ENCODE measurements at regions not wholly inside any gene's neighbourhood (a gene's known extent, or its start where the extent isn't known, plus 50 kb on each side); places are given as distances from the start of the nearest gene placed in this dataset.
"Not testable (repeated sequence)": the region's sequence is repeated elsewhere in the genome, so short reads cannot be mapped to it uniquely, and the experiment has no call there.

- no peak for DNase-seq (ENCODE audit: low spot score)
Measured at GRCh38 chr7:12827920-12828319, 140.5 kb downstream of the ARL4A start.

DNA sequence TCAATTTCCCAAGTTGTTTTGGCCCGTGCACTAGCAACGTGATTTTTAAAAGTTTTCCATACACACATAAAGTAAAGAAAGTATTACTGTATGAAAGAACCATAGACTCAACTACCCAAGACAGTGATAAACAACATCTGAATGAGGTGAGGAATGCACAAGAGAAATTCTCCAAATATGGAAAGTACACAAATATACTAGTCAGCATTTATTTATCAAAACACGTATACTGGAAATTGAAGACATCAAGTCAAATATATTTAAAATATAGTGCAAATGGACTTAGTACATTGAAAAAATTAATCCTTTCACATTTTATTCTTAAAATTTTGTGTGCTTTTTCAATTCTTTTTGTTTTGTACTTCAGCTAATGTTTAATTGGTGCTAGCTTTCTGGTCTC lies 143.6 kb downstream of the ARL4A start:
- no peak for DNase-seq (ENCODE audit: low spot score)

GRCh38 chr7:12833829-12834228 lies 146.4 kb downstream of the ARL4A start:
- no peak for DNase-seq (ENCODE audit: low spot score)

DNA sequence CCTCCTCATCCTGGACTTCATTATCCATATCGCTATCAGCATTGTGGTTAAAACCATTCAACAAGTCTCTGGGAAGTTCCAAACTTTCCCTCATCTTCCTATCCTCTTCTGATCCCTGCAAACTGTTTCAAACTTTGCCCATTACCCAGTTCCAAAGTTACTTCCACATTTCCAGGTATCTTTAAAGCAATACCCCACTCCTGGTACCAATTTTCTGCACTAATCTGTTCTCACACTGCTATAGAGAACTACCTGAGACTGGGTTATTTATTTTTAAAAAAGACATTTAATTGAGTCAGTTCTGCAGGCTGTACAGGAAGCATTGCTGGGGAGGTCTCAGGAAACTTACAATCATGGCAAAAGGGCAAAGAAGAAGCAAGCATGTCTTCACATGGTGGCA lies 147.3 kb downstream of the ARL4A start:
- no peak for DNase-seq (ENCODE audit: low spot score)

DNA sequence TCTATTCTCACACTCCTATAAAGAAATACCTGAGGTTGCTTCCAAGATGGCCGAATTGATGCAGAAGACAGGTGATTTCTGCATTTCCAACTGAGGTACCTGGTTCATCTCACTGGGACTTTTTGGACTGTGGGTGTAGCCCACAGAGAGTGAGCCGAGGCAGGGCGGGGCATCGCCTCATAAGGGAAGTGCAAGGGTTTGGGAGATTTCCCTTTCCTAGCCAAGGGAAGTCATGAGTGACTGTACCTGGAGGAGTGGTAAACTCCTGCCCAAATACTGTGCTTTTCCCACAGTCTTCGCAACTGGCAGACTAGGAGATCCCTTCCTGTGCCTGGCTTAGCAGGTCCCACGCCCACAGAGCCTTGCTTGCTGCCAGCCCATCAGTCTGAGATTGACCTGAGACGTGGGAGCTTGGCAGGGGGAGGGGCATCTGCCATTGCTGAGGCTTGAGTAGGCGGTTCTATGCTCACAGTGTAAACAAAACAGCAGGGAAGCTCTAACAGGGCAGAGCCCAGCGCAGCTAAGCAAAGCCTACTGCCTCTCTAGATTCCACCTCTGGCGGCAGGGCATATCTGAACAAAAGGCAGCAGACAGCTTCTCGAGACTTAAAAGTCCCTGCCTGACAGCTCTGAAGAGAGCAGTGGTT lies 152.2 kb downstream of the ARL4A start:
- no peak for DNase-seq (ENCODE audit: low spot score)

- not testable (repeated sequence) for DNase-seq (ENCODE audit: low spot score)
Measured at GRCh38 chr7:12844732-12845131, 157.3 kb downstream of the ARL4A start.

DNA sequence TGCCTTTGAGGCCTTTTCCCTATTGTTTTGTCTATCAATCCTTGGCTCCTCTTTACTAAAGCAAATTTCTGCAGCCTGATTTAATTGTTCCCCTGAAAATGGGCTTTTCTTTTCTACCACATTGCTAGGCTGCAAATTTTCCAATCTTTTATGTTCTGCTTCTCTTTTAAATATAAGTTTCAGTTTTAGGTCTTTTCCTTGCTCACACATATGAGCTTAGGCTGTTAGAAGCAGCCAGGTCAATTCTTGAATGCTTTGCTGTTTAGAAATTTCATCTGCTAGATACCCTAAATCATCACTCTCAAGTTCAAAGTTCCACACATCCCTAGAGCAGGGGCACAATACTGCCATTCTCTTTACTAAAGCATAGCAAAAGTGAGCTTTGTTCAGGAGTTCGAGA lies 159.6 kb downstream of the ARL4A start:
- no peak for DNase-seq (ENCODE audit: low spot score)

DNA sequence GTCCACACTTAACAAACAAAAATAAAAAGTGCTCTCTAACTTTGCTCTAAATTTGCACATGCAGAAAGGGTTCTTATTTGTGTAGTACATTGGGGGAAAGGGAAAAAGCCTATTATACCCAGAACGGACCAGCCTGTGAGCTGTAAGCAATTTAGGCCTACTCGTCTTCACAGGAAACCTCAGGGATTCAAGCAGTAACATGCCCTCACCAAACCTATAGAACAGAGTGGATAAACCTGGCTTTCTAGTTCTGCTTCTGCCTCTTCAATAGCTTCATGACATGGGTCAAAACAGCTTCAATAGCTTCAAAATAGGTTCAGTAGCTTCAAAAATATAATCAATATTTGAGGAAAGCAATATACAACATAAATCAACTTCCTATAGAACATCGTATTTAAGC lies 163.7 kb downstream of the ARL4A start:
- DNase-seq (ENCODE audit: low spot score), result no peak

DNA sequence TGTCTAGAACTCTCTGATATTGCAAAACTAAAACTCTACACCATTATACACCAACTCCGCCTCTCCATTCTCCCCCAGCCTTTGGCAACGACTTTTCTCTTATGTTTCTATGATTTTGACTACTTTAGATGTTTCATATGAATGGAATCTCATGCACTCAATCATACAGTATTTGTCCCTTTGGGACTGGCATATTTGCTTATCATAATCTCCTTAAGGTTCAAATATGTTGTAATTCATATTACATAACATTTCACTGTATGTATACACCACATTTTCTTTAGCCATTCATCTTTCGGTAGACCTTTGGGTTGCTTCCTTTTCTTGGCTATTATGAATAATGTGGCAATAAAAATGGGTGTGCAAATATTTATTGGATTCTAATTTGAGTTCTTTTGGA lies 164.4 kb downstream of the ARL4A start:
- DNase-seq (ENCODE audit: low spot score), result no peak

GRCh38 chr7:12855036-12855435 lies 167.6 kb downstream of the ARL4A start:
- no peak for DNase-seq (ENCODE audit: low spot score)

DNA sequence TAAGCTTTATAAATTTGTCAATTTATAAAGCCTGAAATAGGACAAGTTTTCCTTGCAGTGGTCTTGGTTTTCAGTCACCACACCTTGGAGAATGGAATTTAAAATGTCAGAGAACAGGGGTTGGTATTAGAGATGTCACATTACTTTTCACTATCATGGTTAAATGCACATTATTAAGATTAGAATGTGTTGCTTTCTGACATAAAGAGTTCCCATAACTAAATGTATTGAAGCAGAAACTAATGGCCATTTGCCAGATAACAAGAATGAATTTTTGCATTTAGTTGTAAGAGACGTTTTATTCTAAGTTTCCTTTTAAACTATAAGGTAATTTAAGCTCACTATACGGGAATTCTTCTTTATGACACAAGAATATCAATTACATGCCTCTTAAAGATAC lies 172.3 kb downstream of the ARL4A start:
- DNase-seq (ENCODE audit: low spot score), result no peak

DNA sequence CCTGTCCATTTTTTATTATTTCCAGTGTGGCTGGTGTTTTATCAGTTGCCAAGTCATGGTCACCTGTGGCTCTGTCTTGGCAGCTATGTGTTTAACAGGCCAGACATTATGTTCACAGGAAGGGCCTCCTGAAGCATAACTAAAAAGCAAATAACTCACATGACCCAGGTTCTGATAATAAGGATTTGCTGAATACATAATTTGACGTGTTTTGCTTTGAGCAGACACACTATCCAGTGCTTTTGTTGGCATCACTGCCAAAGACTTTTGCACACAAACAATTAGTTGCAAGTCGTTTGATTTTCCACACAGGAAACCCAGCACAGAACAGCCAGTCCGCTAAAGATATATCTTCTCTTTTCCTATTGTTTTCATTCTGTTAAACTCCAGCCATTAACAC lies 173.6 kb downstream of the ARL4A start:
- no peak for DNase-seq (ENCODE audit: low spot score)

GRCh38 chr7:12862146-12862545 lies 174.7 kb downstream of the ARL4A start:
- DNase-seq (ENCODE audit: low spot score), result no peak

GRCh38 chr7:12864470-12865046 lies 177.1 kb downstream of the ARL4A start:
- DNase-seq (ENCODE audit: low spot score), result no peak

DNA sequence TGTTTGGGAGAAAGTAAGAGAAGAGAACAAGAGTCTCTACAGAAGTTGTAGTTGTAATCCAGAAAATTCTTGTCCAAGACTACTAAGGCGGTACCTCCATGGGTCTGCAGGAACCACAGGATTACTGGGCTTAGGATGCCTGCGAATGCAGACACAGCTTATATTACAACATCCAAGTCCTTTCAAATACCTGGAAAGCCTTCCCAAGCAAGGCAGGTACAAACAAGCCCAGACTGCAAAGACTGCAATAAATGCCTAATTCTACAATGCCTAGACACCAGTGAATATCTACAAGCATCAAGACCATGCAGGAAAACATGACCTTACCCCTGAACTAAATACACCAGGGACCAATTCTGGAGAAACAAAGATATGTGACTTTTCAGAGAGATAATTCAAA lies 178.2 kb downstream of the ARL4A start:
- DNase-seq (ENCODE audit: low spot score), result no peak

GRCh38 chr7:12866207-12866606 lies 178.8 kb downstream of the ARL4A start:
- DNase-seq (ENCODE audit: low spot score), result no peak

- no peak for DNase-seq (ENCODE audit: low spot score)
Measured at GRCh38 chr7:12868027-12868426, 180.6 kb downstream of the ARL4A start.

- no peak for DNase-seq (ENCODE audit: low spot score)
Measured at GRCh38 chr7:12870219-12870618, 182.8 kb downstream of the ARL4A start.

- no peak for DNase-seq (ENCODE audit: low spot score)
Measured at GRCh38 chr7:12872487-12872886, 185.1 kb downstream of the ARL4A start.

- DNase-seq (ENCODE audit: low spot score), result no peak
Measured at GRCh38 chr7:12873571-12873970, 186.1 kb downstream of the ARL4A start.

DNA sequence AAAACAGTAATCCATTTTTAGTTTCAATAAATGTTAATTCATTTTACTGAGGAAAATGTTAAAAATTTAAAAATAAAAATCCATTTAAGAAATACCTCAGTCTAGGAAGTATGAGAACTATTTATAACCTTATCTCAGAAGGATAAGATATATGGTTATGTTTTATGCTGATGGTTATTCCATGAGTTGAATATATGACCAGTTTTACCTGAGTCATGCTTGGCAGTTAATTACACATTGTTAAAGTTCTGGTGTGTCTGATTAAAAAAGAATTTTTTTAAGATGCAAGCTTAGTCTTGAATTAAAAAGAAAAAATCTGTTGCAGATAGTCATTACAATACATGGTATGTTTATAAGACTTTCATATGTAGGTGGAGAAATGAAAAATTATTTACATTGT lies 191.7 kb downstream of the ARL4A start:
- no peak for DNase-seq (ENCODE audit: low spot score)

DNA sequence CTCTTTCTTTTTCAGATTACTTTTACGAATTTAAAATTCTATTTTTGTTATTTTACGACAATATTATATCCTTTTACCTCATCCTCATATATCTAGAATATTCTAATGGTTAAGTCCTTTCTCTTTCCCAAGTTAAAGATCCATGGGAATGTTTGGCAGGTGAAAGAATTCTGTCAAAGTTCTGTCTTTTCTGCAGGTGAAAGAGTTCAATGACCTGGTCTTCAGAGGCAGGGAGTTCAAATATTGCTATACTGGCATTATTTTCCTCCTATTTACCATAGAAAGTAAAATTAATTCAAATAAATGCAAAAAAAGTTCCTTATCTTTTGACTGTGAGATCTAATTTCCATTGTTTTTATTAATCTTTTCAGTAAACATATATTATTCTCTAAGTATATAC lies 194.3 kb downstream of the ARL4A start:
- DNase-seq (ENCODE audit: low spot score), result no peak

DNA sequence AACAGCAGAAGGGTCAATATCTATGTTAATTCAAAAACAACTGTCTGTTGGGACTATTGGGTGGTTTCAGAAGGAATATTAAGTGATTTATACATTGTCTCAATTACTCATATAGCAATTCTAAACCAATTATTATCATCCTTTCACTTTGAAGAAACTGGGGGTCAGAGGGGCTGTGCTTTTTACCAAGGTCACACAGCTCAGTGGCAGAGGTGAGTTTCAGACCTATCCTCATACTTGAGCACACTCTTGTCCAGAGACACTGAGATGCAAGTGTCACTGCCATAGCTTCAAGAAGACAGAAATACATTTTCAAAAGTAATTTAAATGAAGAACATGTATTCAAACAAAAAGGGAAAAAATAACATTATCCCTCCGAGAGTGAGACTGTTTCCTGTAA lies 195.3 kb downstream of the ARL4A start:
- no peak for DNase-seq (ENCODE audit: low spot score)

- no peak for DNase-seq (ENCODE audit: low spot score)
Measured at GRCh38 chr7:12884033-12884432, 196.6 kb downstream of the ARL4A start.
